ENCODE measurements at regions not wholly inside any gene's neighbourhood (a gene's known extent, or its start where the extent isn't known, plus 50 kb on each side); places are given as distances from the start of the nearest gene placed in this dataset.

- TF ChIP-seq CREB1 (IDR thresholded peaks at IDR 0.05; ENCODE audit: low read depth) = no peak
- TF ChIP-seq EGR1 (IDR thresholded peaks at IDR 0.05) = no peak
- TF ChIP-seq REST (IDR thresholded peaks at IDR 0.05; ENCODE audit: low read depth) = no peak
- no peak for TF ChIP-seq MAX (IDR thresholded peaks at IDR 0.05)
- TF ChIP-seq TEAD4 (IDR thresholded peaks at IDR 0.05) = no peak
- no peak for TF ChIP-seq NFIC (IDR thresholded peaks at IDR 0.05)
- no peak for TF ChIP-seq TCF12 (IDR thresholded peaks at IDR 0.05; ENCODE audit: low read depth)
- no peak for TF ChIP-seq USF1 (IDR thresholded peaks at IDR 0.05)
- TF ChIP-seq YY1 (IDR thresholded peaks at IDR 0.05; ENCODE audit: low read depth) = no peak
- TF ChIP-seq EP300 (IDR thresholded peaks at IDR 0.05; ENCODE audit: borderline replicate concordance) = no peak
- TF ChIP-seq RAD21 (IDR thresholded peaks at IDR 0.05; ENCODE audit: low read depth) = no peak
- TF ChIP-seq FOXM1 (IDR thresholded peaks at IDR 0.05; ENCODE audit: borderline replicate concordance, low read depth) = no peak
- no peak for TF ChIP-seq TAF1 (IDR thresholded peaks at IDR 0.05; ENCODE audit: low read depth)
- TF ChIP-seq ZBTB7A (IDR thresholded peaks at IDR 0.05; ENCODE audit: low read depth) = no peak
- no peak for TF ChIP-seq CEBPB (IDR thresholded peaks at IDR 0.05)
These were observed 657.5 kb upstream of the DPPA4 start for GRCh38 chr3:109994853-109995252.

GRCh38 chr3:109995377-109995776 is 658.0 kb upstream of the DPPA4 start:
- no peak for TF ChIP-seq MAX (IDR thresholded peaks at IDR 0.05)
- TF ChIP-seq CEBPB (IDR thresholded peaks at IDR 0.05) = no peak
- no peak for TF ChIP-seq YY1 (IDR thresholded peaks at IDR 0.05; ENCODE audit: low read depth)
- no peak for TF ChIP-seq USF1 (IDR thresholded peaks at IDR 0.05)

GRCh38 chr3:110006913-110007312 is 669.6 kb upstream of the DPPA4 start:
- no peak for TF ChIP-seq CEBPB (IDR thresholded peaks at IDR 0.05)
- no peak for TF ChIP-seq NFIC (IDR thresholded peaks at IDR 0.05)
- TF ChIP-seq RAD21 (IDR thresholded peaks at IDR 0.05; ENCODE audit: low read depth) = no peak
- no peak for TF ChIP-seq TCF12 (IDR thresholded peaks at IDR 0.05; ENCODE audit: low read depth)
- TF ChIP-seq YY1 (IDR thresholded peaks at IDR 0.05; ENCODE audit: low read depth) = no peak
- TF ChIP-seq USF1 (IDR thresholded peaks at IDR 0.05) = no peak
- TF ChIP-seq CREB1 (IDR thresholded peaks at IDR 0.05; ENCODE audit: low read depth) = no peak
- no peak for TF ChIP-seq FOXM1 (IDR thresholded peaks at IDR 0.05; ENCODE audit: borderline replicate concordance, low read depth)
- no peak for TF ChIP-seq EP300 (IDR thresholded peaks at IDR 0.05; ENCODE audit: borderline replicate concordance)
- no peak for TF ChIP-seq MAX (IDR thresholded peaks at IDR 0.05)

GRCh38 chr3:110015231-110015963 is 678.1 kb upstream of the DPPA4 start:
- TF ChIP-seq TAF1 (IDR thresholded peaks at IDR 0.05; ENCODE audit: low read depth) = no peak
- no peak for TF ChIP-seq CEBPB (IDR thresholded peaks at IDR 0.05)
- no peak for TF ChIP-seq FOXM1 (IDR thresholded peaks at IDR 0.05; ENCODE audit: borderline replicate concordance, low read depth)
- no peak for TF ChIP-seq TCF12 (IDR thresholded peaks at IDR 0.05; ENCODE audit: low read depth)

- TF ChIP-seq YY1 (IDR thresholded peaks at IDR 0.05; ENCODE audit: low read depth) = no peak
- no peak for TF ChIP-seq CEBPB (IDR thresholded peaks at IDR 0.05)
- no peak for TF ChIP-seq ZBTB7A (IDR thresholded peaks at IDR 0.05; ENCODE audit: low read depth)
- TF ChIP-seq EGR1 (IDR thresholded peaks at IDR 0.05) = no peak
- no peak for TF ChIP-seq MAX (IDR thresholded peaks at IDR 0.05)
- no peak for TF ChIP-seq FOXM1 (IDR thresholded peaks at IDR 0.05; ENCODE audit: borderline replicate concordance, low read depth)
- no peak for TF ChIP-seq RAD21 (IDR thresholded peaks at IDR 0.05; ENCODE audit: low read depth)
- no peak for TF ChIP-seq TEAD4 (IDR thresholded peaks at IDR 0.05)
- no peak for TF ChIP-seq REST (IDR thresholded peaks at IDR 0.05; ENCODE audit: low read depth)
- TF ChIP-seq TAF1 (IDR thresholded peaks at IDR 0.05; ENCODE audit: low read depth) = no peak
- TF ChIP-seq TCF12 (IDR thresholded peaks at IDR 0.05; ENCODE audit: low read depth) = no peak
- no peak for TF ChIP-seq USF1 (IDR thresholded peaks at IDR 0.05)
- no peak for TF ChIP-seq CREB1 (IDR thresholded peaks at IDR 0.05; ENCODE audit: low read depth)
- TF ChIP-seq NFIC (IDR thresholded peaks at IDR 0.05) = no peak
These were observed 679.0 kb upstream of the DPPA4 start for GRCh38 chr3:110016235-110016815.

Data from Ishikawa (cell line).